Transverse colon (tissue), 4 donors: ENCODE measurements at regions not wholly inside any gene's neighbourhood (a gene's known extent, or its start where the extent isn't known, plus 50 kb on each side); places are given as distances from the start of the nearest gene placed in this dataset.

ENCODE experiments used
- DNase-seq: peaks from one replicate; pipeline ENCODE4 v3.0.0-alpha.2; 2019
- H3K27ac ChIP-seq, 4 donors: fragments of 200-600 bp; sonication (generic); 2 replicates each; pipeline ENCODE4 v1.5.1; 2016 to 2018; ENCODE audit warnings: inconsistent platforms in 4 of 4
- H3K27me3 ChIP-seq: fragments of 200-600 bp; sonication (generic); 2 replicates; pipeline ENCODE4 v1.5.1; 2017; ENCODE audit warnings: inconsistent platforms
- H3K36me3 ChIP-seq, 4 donors: fragments of 200-600 bp; sonication (generic); 2 replicates each; pipeline ENCODE4 v1.5.1; 2017 to 2019; ENCODE audit warnings: inconsistent platforms in 4 of 4
- H3K4me1 ChIP-seq, 4 donors: fragments of 200-600 bp; sonication (generic); 2 replicates each; pipeline ENCODE4 v1.5.1; 2017 to 2020; ENCODE audit warnings: inconsistent platforms in 4 of 4
- H3K4me3 ChIP-seq, 4 donors: fragments of 200-600 bp; sonication (generic); 1 replicate in 1 of 4; 2 replicates in 3 of 4; pipeline versions ENCODE4 v1.5.1 to v1.6.1; 2017 to 2019; ENCODE audit warnings: inconsistent platforms in 4 of 4
- H3K9me3 ChIP-seq, 2 donors: fragments of 200-600 bp; sonication (generic); 2 replicates each; pipeline ENCODE4 v1.5.1; 2017 to 2019; ENCODE audit warnings: inconsistent platforms in 2 of 2
- EP300 ChIP-seq: sonication (generic); formaldehyde crosslinking; IDR thresholded peaks from one replicate; pipeline ENCODE4 v1.6.1; 2017; ENCODE audit warnings: antibody characterized with exemption, low read depth
- POLR2A ChIP-seq: fragments of 450-650 bp; IDR thresholded peaks from one replicate; pipeline ENCODE4 v1.6.1; 2016; ENCODE audit warnings: antibody characterized with exemption, mild to moderate bottlenecking, moderate library complexity
- POLR2AphosphoS5 ChIP-seq, 3 donors: sonication (generic); formaldehyde crosslinking; IDR thresholded peaks; one replicate each; pipeline ENCODE4 v1.6.1; 2016; ENCODE audit warnings: antibody characterized with exemption in 3 of 3
- WGBS, 2 donors: methylation state at CpG; one replicate each; pipeline ENCODE4 v1.1.5; 2018; ENCODE audit warnings: low coverage in 1 of 2; 5-methylcytosine and 5-hydroxymethylcytosine counted together
- in situ Hi-C, 4 donors: fragments of 200-750 bp; cut with MboI; loops; one replicate each; pipeline versions ENCODE4 v1.15.0 to v1.15.1; 2017; ENCODE audit warnings: low sequenced_read_pairs in 3 of 4, low pct_ligation_motif_present in 1 of 4, low pct_unique_long_range_greater_than_20kb in 1 of 4
- intact Hi-C: fragments of 100-400 bp; cut with DNase I; formaldehyde crosslinking; loops from one replicate; pipeline ENCODE4 v1.15.1; 2023; ENCODE audit warnings: low total_unique reads
- TF ChIP-seq, protein P1 (sequence below), 5 experiments: fragments of 200-600 bp in 3 of 5; fragments of 450-650 bp in 2 of 5; sonication (generic) in 3 of 5; IDR thresholded peaks; 1 replicate in 2 of 5; 2 replicates in 3 of 5; pipeline ENCODE4 v1.5.1; 2016 to 2017; ENCODE audit warnings: antibody characterized with exemption in 5 of 5, inconsistent platforms in 3 of 5, mild to moderate bottlenecking in 2 of 5, moderate library complexity in 1 of 5

- in situ Hi-C loops = loop anchor here in 1 of 4 donors (25.0 kb wide), 1 partner anchor 888 kb away; no protein-coding TSS in a partner anchor
- Histone ChIP-seq H3K27ac (no peak overlapping the region), H3K36me3 (no peaks in the 10 kb centered on the region), H3K27me3 (no peaks in the 10 kb centered on the region), H3K4me3 (no peak overlapping the region), H3K4me1 (no peaks in the 10 kb centered on the region), H3K9me3 (no peaks in the 10 kb centered on the region)
- 66 to 93% methylated on average over 3 of the region's 3 CpGs for WGBS, 2 donors
- TF ChIP-seq, protein P1, sequence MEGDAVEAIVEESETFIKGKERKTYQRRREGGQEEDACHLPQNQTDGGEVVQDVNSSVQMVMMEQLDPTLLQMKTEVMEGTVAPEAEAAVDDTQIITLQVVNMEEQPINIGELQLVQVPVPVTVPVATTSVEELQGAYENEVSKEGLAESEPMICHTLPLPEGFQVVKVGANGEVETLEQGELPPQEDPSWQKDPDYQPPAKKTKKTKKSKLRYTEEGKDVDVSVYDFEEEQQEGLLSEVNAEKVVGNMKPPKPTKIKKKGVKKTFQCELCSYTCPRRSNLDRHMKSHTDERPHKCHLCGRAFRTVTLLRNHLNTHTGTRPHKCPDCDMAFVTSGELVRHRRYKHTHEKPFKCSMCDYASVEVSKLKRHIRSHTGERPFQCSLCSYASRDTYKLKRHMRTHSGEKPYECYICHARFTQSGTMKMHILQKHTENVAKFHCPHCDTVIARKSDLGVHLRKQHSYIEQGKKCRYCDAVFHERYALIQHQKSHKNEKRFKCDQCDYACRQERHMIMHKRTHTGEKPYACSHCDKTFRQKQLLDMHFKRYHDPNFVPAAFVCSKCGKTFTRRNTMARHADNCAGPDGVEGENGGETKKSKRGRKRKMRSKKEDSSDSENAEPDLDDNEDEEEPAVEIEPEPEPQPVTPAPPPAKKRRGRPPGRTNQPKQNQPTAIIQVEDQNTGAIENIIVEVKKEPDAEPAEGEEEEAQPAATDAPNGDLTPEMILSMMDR (IDR thresholded peaks at IDR 0.05) = no peak
- no peak for TF ChIP-seq EP300
- no peak for TF ChIP-seq POLR2A
- no peak for TF ChIP-seq POLR2AphosphoS5 (IDR thresholded peaks at IDR 0.05)
- no peak for DNase-seq
- intact Hi-C loops = no loop called here
Measured at GRCh38 chr6:85300581-85300980, 149.3 kb upstream of the NT5E start.

- intact Hi-C loops (no loop called here), in situ Hi-C loops (no loop called here)
- H3K27me3 ChIP-seq = no peaks in the 10 kb centered on the region
- 26 to 49% methylated on average over 3 of the region's 3 CpGs for WGBS, 2 donors
- H3K4me3 ChIP-seq = no peak overlapping the region
- no peaks in the 10 kb centered on the region for H3K36me3 ChIP-seq
- TF ChIP-seq, protein P1 (IDR thresholded peaks at IDR 0.05) = no peak
- TF ChIP-seq POLR2AphosphoS5 (IDR thresholded peaks at IDR 0.05) (no peak), EP300 (no peak), POLR2A (no peak)
- H3K9me3 ChIP-seq = no peaks in the 10 kb centered on the region
- no peaks in the 10 kb centered on the region for H3K4me1 ChIP-seq
- DNase-seq = no peak
- no peak overlapping the region for H3K27ac ChIP-seq
Measured at GRCh38 chr6:85298553-85298952, 151.3 kb upstream of the NT5E start.

- Histone ChIP-seq H3K27me3 (no peaks in the 10 kb centered on the region), H3K4me3 (no peak overlapping the region), H3K27ac (no peak overlapping the region), H3K9me3 (no peaks in the 10 kb centered on the region), H3K4me1 (no peaks in the 10 kb centered on the region), H3K36me3 (no peaks in the 10 kb centered on the region)
- WGBS, 2 donors = 60 to 76% methylated on average over 1 to 3 of the region's 3 CpGs
- intact Hi-C loops = no loop called here
- TF ChIP-seq, protein P1 (IDR thresholded peaks at IDR 0.05) = no peak
- no peak for TF ChIP-seq POLR2A
- TF ChIP-seq EP300 = no peak
- TF ChIP-seq POLR2AphosphoS5 (IDR thresholded peaks at IDR 0.05) = no peak
- in situ Hi-C loops = no loop called here
- DNase-seq = no peak
Measured at GRCh38 chr6:85291326-85291725, 158.6 kb upstream of the NT5E start.

DNA sequence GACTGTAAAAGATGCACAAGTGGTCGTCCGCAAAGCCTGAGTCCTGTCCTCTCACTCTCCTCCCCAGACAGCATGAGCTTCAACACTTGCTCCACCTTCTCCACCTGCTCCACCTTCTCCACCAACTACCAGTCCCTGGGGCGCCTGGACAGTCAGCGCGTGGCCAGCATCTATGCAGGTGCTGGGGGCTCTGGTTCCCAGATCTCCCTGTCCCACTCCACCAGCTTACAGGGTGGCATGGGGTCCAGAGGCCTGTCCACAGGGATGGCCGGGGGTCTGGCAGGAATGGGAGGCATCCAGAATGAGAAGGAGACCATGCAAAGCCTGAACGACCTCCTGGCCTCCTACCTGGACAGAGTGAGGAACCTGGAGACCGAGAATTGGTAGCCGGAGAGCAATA is 162.2 kb upstream of the NT5E start:
- 80 to 88% methylated on average over 4 to 9 of the region's 9 CpGs for whole genome bisulfite sequencing, 2 donors
- intact Hi-C loops = no loop called here
- Histone ChIP-seq H3K27ac (no peak overlapping the region), H3K27me3 (no peaks in the 10 kb centered on the region), H3K4me1 (no peaks in the 10 kb centered on the region), H3K4me3 (no peak overlapping the region), H3K9me3 (no peaks in the 10 kb centered on the region), H3K36me3 (no peaks in the 10 kb centered on the region)
- in situ Hi-C loops = no loop called here
- TF ChIP-seq EP300 = no peak
- no peak for TF ChIP-seq POLR2AphosphoS5 (IDR thresholded peaks at IDR 0.05)
- TF ChIP-seq POLR2A = no peak
- TF ChIP-seq, protein P1 (IDR thresholded peaks at IDR 0.05) = no peak
- no peak for DNase-seq
